Adrenal gland (tissue), 9 donors: ENCODE measurements at regions not wholly inside any gene's neighbourhood (a gene's known extent, or its start where the extent isn't known, plus 50 kb on each side); places are given as distances from the start of the nearest gene placed in this dataset.

Experiments
- DNase-seq, 7 donors: peaks; one replicate each; pipeline ENCODE4 v3.0.0-alpha.2; 2019 to 2020
- H3K27ac ChIP-seq, 5 donors: fragments of 200-600 bp; sonication (generic) in 4 of 5; 1 replicate in 3 of 5; 2 replicates in 2 of 5; pipeline versions ENCODE4 v1.5.1 to v1.8.0; 2016 to 2020; ENCODE audit warnings: mild to moderate bottlenecking in 1 of 5
- H3K27me3 ChIP-seq: fragments of 200-600 bp; 2 replicates; pipeline ENCODE4 v1.8.0; 2021
- H3K36me3 ChIP-seq, 2 donors: fragments of 200-600 bp; replicated peaks in 1 of 2; 1 replicate in 1 of 2; 2 replicates in 1 of 2; pipeline versions ENCODE4 v1.5.1 to v1.8.0; 2018 to 2022
- H3K4me1 ChIP-seq, 2 donors: fragments of 200-600 bp; replicated peaks in 1 of 2; 1 replicate in 1 of 2; 2 replicates in 1 of 2; pipeline versions ENCODE4 v1.5.1 to v1.8.0; 2018 to 2021
- H3K4me3 ChIP-seq, 4 donors: fragments of 200-600 bp; sonication (generic) in 3 of 4; one replicate each; pipeline ENCODE4 v1.5.1; 2016 to 2018
- H3K9me3 ChIP-seq, 3 donors: fragments of 200-600 bp; sonication (generic) in 1 of 3; replicated peaks in 1 of 3; 1 replicate in 2 of 3; 2 replicates in 1 of 3; pipeline versions ENCODE4 v1.5.1 to v1.8.0; 2016 to 2021
- POLR2A ChIP-seq, 2 donors: fragments of 450-650 bp; IDR thresholded peaks; one replicate each; pipeline ENCODE4 v1.6.1; 2017; ENCODE audit warnings: antibody characterized with exemption in 2 of 2, mild to moderate bottlenecking in 2 of 2, moderate library complexity in 1 of 2
- WGBS, 4 donors: extraction: QIAGEN DNeasy Blood & Tissue Kit in 2 of 4; methylation state at CpG; one replicate each; pipeline versions ENCODE4 v1.1.5 to v1.1.7; 2013 to 2017; 5-methylcytosine and 5-hydroxymethylcytosine counted together
- intact Hi-C, 2 donors: fragments of 100-400 bp; cut with DNase I; formaldehyde crosslinking; loops; one replicate each; pipeline versions ENCODE4 v1.14.1 to v1.15.0; 2022 to 2023
- small RNA-seq, 2 donors: library from RNA; depleted of rRNA; stranded (forward); fragments of <200 nt; gene quantifications; one replicate each; pipeline ENCODE3, GENCODE V24; 2016
- TF ChIP-seq, protein P1 (sequence below), 6 experiments: fragments of 450-650 bp in 4 of 6; fragments of 200-600 bp in 2 of 6; sonication (generic) in 1 of 6; IDR thresholded peaks; 1 replicate in 5 of 6; 2 replicates in 1 of 6; pipeline versions ENCODE4 v1.5.1 to v1.8.0; 2016 to 2021; ENCODE audit warnings: antibody characterized with exemption in 6 of 6, mild to moderate bottlenecking in 2 of 6, moderate library complexity in 1 of 6
- donor health status: healthy with polysubstance abuse.
- donor health status: Bipolar disorder and iron deficiency.
- donor health status: DM: yes; HTN: yes; CAD: no.
- donor health status: DM: no; HTN: no; CAD: no.
- donor health status: DM: no; HTN: no; CAD: no.

DNA sequence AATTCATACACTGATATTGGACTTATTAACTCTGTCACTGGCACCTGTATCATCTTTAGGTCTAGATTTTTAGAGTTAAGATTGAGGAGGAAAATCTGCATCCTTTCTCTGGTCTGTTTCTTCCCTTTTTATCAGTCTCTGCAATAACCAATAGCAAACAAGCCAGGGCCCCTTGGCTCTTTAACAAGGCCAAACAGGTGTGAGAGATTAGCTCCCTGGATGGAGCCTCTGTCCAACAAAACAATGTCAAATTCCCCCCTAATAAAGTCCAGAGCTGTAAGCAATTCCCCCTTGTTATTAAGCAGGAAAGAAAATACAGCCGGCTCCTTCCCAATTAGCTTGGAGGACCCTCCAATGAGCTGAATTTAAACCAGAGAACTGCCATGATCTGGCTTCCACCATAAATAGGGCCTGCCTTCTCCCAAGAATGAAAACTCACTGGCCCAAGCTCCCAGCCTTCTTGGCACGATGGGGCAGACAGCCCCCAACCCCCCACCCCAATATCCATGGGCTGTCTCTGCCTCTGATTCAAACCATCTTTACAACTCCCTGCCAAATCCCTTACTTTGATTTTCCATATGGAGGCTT lies 56.1 kb upstream of the SOX9 start:
- Histone ChIP-seq H3K4me1 (no peaks in the 10 kb centered on the region), H3K27ac (no peak overlapping the region), H3K4me3 (no peak overlapping the region), H3K36me3 (no peaks in the 10 kb centered on the region), H3K27me3 (no peaks in the 10 kb centered on the region), H3K9me3 (no peaks in the 10 kb centered on the region)
- intact Hi-C loops = no loop called here
- 50 to 79% (median 70%) methylated on average over 2 of the region's 2 CpGs for WGBS, 4 donors
- DNase-seq = no peak
- no peak for TF ChIP-seq POLR2A (IDR thresholded peaks at IDR 0.05)
- TF ChIP-seq, protein P1, sequence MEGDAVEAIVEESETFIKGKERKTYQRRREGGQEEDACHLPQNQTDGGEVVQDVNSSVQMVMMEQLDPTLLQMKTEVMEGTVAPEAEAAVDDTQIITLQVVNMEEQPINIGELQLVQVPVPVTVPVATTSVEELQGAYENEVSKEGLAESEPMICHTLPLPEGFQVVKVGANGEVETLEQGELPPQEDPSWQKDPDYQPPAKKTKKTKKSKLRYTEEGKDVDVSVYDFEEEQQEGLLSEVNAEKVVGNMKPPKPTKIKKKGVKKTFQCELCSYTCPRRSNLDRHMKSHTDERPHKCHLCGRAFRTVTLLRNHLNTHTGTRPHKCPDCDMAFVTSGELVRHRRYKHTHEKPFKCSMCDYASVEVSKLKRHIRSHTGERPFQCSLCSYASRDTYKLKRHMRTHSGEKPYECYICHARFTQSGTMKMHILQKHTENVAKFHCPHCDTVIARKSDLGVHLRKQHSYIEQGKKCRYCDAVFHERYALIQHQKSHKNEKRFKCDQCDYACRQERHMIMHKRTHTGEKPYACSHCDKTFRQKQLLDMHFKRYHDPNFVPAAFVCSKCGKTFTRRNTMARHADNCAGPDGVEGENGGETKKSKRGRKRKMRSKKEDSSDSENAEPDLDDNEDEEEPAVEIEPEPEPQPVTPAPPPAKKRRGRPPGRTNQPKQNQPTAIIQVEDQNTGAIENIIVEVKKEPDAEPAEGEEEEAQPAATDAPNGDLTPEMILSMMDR (IDR thresholded peaks at IDR 0.05) = no peak

GRCh38 chr17:72065556-72065955 lies 55.3 kb upstream of the SOX9 start:
- TF ChIP-seq, protein P1 (IDR thresholded peaks at IDR 0.05) = no peak
- no peak for TF ChIP-seq POLR2A (IDR thresholded peaks at IDR 0.05)
- DNase-seq = no peak
- Histone ChIP-seq H3K27me3 (no peaks in the 10 kb centered on the region), H3K27ac (no peak overlapping the region), H3K36me3 (no peaks in the 10 kb centered on the region), H3K9me3 (no peaks in the 10 kb centered on the region), H3K4me3 (no peak overlapping the region), H3K4me1 (no peaks in the 10 kb centered on the region)
- 79 to 92% (median 85%) methylated on average over 4 of the region's 4 CpGs for WGBS, 4 donors
- intact Hi-C loops = no loop called here

- DNase-seq = no peak
- intact Hi-C loops = no loop called here
- WGBS, 4 donors = 40 to 73% (median 54%) methylated on average over 1 of the region's 1 CpG
Measured at GRCh38 chr17:72068643-72069042, 52.2 kb upstream of the SOX9 start.

DNA sequence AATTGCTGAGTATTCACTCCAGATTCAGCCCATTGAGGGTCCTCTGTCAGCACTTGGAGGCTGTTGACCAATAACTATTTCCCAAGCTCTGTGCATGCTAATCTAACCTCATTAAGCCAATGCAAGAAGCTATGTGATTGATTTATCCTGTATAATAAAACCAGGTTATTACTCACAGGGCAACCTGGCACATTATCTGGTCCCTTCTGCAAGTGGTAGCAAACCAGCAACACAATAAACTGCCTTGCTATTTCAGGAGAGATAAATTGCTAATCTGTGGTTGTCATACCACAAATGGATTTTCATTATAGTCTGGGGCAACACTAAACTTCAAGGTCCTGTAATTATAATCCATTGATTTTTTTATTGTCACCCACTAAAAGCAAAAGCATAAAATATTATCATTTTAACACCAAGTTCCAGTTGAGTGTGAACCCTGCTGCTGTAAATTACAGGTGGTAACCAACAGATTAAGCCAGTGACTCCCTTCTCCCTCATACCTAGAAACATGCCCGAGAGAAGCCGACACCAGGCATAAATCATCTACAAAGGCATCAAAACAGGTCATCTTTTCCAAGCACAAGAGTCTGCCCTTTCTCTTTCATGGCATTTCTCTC lies 51.1 kb upstream of the SOX9 start:
- DNase-seq = no peak
- no peak overlapping the region for H3K27ac ChIP-seq
- H3K4me3 ChIP-seq = no peak overlapping the region
- H3K36me3 ChIP-seq = no peaks in the 10 kb centered on the region
- H3K4me1 ChIP-seq = no peaks in the 10 kb centered on the region
- no peaks in the 10 kb centered on the region for H3K9me3 ChIP-seq
- no peak for TF ChIP-seq POLR2A (IDR thresholded peaks at IDR 0.05)
- TF ChIP-seq, protein P1 (IDR thresholded peaks at IDR 0.05) = no peak
- 21 to 29% (median 27%) methylated on average over 2 of the region's 2 CpGs for WGBS, 4 donors
- intact Hi-C loops = no loop called here
- no peaks in the 10 kb centered on the region for H3K27me3 ChIP-seq

More at GRCh38 chr17:72068643-72069042, 52.2 kb upstream of the SOX9 start:
- TF ChIP-seq, protein P1 (IDR thresholded peaks at IDR 0.05) = no peak
- TF ChIP-seq POLR2A (IDR thresholded peaks at IDR 0.05) = no peak
- Histone ChIP-seq H3K9me3 (no peaks in the 10 kb centered on the region), H3K27me3 (no peaks in the 10 kb centered on the region), H3K4me1 (no peaks in the 10 kb centered on the region), H3K27ac (no peak overlapping the region), H3K4me3 (no peak overlapping the region), H3K36me3 (no peaks in the 10 kb centered on the region)

Small RNAs in the stretch of these regions (small RNA-seq; reads per million reads assigned to genes)
- 0 reads per million in 2 donors for gene RNU7-155P
